Central memory CD4-positive, alpha-beta T cell (primary cell): ENCODE measurements at regions not wholly inside any gene's neighbourhood (a gene's known extent, or its start where the extent isn't known, plus 50 kb on each side); places are given as distances from the start of the nearest gene placed in this dataset.
"Not testable (repeated sequence)": the region's sequence is repeated elsewhere in the genome, so short reads cannot be mapped to it uniquely, and the experiment has no call there.

ENCODE experiments used
- DNase-seq: peaks from one replicate; pipeline ENCODE4 v3.0.0; 2022

DNA sequence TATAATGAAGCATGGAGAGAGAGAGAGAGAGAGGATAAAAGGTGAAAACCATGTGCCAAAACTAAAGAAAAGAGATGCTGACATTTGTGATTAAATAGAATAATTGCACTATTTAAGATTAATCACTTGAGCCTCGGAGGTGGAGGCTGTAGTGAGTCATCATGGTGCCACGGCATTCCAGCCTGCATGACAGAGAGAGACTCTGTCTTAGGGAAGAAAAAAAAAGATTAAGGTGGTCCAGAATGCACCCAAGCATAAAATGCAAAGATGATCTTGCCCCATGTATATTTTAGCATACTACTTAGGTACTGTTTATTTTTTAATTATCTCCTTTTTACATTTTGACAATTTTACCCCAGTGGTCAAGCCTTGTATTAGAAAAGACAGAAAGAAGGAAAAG is 742.5 kb downstream of the SPATA31A1 start:
- DNase-seq = not testable (repeated sequence)

DNA sequence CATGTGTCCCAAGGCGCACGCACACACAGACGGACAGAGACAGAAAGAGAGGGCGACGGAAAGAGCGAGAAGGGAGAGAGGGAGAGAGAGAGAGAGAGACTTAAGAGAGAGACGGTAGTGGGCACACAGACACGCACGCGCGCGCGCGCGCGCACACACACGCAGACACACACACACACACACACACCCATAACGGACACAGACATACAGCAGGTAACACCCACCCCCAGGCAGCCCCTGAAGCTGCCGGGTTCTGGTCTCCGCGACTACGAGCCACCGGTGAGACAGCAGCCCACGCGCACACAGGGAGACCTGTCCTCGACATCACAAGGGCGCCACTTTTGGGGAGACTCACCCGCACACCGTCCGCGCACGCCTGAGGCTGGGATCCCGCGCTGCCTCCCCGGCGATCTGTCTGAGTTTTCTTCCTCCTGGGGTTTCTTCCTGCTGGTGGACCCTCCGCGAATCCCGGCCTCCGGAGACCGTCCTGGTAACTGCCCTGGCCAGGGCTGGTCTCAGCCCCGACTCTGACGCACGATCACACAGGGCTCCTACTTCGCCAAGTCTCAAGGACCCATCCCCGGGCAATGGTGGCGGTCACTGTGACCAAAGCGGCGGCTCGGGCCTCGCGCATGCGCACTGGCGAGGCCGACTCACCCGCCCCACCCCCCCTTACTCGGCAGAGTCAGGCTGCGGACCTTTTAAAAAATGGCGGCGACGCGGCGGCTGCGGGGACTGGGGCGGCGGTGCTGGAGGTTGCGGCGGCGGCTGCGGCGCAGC is 750.7 kb downstream of the SPATA31A1 start:
- DNase-seq = peak; percentile 12

DNA sequence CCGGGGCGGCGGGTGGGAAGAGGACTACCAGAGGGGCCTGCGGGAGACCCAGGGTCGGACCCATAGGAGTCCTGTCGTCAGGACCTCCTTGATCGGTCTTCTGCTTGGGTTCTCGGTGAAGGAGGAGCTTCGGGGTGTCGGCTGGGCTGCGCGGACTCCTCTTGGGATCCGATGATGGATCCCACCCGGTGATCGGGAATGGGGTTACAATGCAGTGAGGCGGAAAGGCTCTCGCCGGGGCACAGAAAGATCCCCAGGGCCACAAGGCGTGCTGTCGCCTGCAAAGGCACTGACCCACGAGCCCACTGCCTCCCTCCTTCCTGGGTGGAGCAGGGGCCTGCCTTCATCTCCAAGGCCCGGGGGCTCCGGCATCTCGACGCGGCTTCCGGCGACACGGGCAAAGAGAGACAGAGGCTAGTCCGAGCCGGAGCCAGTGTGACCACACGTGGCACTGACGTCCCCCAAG is 751.3 kb downstream of the SPATA31A1 start:
- not testable (repeated sequence) for DNase-seq

DNA sequence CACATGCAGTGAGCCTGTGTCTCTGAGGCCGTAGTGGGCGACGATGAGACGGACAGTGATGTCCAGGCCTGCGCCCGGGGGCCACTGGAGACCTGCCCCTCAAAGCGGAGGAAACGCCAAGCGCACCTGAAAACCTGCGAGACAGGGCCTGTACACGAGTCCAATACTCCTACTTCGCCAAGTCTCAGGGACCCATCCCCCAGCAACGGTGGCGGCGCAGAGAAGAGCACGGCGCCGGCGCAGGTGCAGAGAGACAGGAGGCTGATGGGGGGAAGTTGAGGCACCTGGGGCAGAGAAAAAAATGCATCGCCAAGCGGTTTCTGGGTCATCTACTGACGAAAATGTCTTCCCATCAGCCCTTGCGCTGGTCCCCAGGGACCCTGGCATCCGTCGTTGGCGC is 751.8 kb downstream of the SPATA31A1 start:
- DNase-seq = not testable (repeated sequence)

DNA sequence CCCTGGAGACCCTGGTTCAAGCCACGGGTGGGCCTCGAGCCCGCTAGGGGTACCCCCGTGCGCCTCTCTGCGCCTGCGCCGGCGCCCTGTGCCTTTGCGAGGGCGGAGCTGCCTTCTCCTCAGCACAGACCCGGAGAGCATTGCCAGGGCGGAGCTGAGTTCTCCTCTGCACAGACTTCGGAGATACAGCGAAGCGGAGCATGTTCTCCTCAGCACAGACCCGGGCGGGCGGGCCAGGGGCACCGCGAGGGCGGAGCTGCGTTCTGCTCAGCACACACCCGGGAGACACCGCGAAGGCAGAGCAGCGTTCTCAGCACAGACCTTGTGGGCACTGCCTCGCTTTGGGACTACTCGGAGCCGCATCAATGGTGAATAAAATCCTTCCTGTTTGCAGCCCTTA is 753.0 kb downstream of the SPATA31A1 start:
- peak; percentile 12 for DNase-seq

DNA sequence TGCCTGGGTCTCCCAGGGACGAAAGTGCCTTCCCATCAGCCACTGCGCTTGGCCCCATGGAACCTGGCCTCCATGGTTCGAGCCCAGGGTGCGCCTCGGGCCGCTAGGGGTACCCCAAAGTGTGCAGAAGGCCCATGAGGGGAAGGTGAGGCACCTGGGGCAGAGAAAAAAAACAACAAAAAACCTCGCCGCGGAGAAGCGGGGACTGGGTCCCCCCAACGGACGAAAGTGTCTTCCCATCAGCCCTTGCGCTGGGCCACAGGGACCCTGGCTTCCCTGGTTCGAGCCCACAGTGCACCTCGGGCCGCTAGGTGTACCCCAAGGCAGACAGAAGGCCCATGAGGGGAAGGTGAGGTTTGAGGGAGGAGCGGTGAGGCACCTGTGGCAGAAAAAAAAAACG is 755.3 kb downstream of the SPATA31A1 start:
- not testable (repeated sequence) for DNase-seq

DNA sequence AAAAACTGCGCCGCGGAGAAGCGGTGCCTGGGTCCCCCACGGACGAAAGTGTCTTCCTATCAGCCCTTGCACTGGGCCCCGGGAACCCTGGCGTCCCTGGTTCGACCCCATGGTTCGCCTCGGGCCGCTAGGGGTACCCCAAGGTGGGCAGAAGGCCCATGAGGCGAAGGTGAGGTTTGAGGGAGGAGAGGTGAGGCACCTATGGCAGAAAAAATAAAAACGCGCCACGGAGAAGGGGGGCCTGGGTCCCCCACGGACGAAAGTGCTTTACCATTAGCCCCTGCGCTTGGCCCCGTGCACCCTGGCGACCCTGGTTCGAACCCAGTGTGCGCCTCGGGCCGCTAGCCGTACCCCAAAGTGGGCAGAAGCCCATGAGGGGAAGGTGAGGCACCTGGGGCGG is 756.1 kb downstream of the SPATA31A1 start:
- DNase-seq = not testable (repeated sequence)

DNA sequence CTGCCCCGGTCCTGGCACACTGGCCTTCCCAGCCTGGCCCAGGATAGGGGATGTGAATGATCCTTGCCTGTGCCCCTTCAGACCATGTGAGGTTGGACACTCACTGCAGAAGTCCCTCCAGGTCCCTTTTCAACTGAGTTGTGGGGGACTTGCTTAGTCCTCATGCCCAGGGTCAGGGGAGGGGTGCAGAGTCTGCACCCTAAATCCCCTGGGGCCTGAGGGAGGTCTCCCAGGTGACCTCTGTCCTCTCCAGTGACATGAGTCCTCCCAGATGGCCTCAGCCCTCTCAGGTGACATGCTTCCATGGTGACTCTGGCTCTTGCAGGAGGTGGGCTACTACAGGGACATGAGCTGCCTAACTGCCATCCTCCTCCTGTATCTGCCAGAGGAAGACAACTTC is 775.1 kb downstream of the SPATA31A1 start:
- not testable (repeated sequence) for DNase-seq

DNA sequence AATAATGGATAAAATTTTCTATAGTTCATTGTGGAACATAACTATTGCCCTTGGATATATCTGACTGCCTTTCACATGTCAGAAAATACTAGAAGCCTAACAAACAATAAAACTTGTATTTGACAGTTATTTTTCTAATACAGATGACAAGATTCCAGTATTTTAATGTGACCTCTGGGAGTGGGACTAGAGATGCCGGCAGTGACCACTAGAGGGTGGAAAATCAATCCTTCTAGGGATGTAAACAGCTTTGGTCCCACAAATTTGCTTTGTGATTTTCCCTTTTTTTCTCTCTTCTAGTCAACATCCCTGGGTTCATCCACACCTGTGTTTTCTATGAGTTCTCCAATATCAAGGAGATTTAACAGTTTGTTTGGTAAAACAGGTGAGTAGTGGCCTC is 813.7 kb downstream of the SPATA31A1 start:
- not testable (repeated sequence) for DNase-seq

DNA sequence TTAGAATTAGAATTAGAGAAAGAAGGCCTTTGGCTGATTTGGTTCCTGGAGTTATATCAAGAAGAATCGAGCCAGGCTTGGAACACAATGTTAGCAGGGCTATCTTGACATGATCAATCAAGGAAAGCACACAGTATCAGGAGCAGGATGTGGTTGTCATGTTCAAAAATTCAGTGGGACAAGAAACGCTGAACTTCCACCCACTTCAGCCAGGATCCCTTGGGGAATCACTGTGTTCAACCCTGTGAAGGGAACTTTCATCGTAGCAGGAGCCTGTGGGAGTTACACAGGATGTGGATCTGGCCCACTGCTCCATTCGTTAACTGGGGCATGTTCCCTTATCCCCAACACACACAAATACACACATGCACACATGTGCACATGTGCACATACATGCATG is 817.8 kb downstream of the SPATA31A1 start:
- not testable (repeated sequence) for DNase-seq

DNA sequence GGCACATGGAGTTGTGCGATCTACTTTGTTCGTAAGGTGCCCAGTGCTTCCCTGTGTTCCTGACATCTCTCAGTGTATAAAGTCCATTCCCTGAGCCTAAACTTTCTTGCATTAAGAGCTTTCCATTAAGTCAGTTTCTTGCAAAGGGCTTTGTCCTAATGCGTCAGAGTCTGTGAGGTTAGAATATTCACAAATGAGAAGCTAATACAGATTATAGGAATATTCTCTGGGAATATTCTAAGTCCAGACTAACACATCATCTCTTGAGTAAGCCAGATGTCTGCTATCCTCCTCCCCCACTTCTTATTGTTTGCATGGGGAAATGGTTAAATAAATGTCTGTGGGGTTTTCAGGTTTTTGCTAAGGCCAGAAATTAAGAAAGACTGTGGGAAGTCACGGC is 818.6 kb downstream of the SPATA31A1 start:
- not testable (repeated sequence) for DNase-seq

DNA sequence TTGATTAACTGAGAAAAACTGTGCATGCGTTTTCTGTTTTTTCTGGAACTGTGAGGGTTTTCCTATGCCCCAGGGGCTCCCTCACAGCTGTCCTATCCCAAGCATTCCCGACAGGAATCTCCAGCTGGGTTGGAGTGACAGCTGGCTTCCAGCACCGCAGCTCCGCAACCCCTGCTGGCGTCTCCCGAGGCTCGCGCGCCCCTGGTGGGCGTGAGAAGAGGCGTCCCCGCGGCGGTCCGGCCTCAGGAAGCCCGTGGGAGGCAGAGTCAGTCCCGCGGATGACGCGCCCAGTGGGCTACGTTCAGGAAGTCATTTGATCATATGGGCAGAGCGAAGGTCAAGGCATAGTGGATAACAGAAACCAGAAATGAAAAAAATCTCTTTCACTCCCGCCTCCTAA is 821.9 kb downstream of the SPATA31A1 start:
- not testable (repeated sequence) for DNase-seq

DNA sequence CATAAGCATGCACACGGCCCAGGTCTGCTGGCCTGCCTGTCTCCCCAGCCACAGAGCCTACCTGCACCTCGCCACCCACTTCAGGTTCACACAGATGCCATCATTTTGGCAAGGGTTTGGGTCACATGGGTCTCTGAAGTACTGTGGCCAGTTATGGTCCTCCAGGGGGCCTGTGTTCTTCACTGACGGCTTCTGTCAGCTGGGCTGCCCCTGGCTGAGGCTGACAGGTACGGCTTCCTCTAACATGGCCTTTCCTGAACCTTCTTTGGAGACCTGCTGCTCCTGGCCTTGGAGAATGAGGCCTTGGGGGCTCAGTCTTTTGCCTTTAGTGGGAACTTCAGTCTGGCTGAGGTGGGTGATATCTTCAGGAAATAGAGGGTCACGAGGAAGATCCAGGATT is 835.9 kb downstream of the SPATA31A1 start:
- DNase-seq = not testable (repeated sequence)

DNA sequence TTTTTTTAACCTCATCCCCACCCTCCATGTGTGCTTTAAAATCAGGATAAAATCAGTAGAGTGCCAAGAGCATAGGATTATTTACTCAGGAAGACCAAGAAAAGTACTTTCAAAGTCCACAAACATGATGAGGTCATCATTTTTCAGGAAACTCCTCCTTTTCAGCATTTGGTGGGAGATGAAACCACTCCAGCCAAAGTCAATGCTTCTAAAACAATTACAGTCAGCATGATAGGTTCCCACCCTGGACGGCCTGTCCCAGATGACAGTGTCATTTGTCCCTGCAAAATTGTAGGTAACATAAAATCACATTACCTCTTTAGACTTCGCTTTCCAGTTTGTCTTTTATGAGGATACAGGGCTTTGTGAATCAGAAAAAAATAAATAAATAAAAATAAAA is 836.7 kb downstream of the SPATA31A1 start:
- not testable (repeated sequence) for DNase-seq

DNA sequence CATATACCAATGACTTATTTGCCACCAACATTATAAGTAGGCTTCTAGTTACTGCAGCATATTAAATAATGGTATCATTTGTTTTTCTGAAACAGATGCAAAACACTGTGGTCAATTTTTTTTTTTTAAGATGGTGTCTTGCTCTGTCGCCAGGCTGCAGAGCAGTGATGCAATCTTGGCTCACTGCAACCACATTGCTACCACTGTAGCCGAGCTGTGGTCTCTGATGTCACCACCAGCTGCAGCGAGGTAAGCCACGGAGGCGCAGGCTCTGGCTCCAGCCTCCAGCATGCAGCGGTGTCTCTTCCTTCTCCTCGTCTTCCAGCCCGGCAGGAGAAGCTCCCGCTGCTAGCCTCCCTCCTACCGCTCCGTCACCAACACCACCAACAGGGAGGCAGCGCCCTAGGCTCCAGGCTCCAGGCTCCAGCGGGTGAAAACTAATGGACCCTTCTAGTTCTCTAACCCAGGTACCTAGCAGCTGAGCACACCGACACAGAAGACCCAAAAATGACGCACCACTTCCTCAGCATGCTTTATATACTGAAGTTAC is 840.8 kb downstream of the SPATA31A1 start:
- DNase-seq = not testable (repeated sequence)

DNA sequence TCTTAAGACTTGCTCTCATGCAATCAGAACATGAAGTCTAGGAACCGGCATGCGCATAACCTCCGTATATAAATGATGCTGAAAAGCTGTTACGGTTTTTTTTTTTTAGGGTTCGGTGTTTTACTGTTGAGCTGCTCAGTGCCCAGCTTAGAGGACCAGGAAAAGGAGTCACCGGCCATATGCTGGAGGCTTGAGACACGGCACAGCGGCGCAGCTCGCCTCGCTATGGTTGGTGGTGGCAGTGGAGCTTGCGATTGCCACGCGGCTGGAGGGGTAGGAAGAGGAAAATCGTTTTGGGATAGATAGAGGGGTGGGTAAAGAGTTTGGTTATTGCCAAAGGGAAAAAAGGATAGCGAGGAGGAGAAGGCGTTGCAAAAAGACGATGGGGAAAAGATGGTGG is 841.3 kb downstream of the SPATA31A1 start:
- not testable (repeated sequence) for DNase-seq

DNA sequence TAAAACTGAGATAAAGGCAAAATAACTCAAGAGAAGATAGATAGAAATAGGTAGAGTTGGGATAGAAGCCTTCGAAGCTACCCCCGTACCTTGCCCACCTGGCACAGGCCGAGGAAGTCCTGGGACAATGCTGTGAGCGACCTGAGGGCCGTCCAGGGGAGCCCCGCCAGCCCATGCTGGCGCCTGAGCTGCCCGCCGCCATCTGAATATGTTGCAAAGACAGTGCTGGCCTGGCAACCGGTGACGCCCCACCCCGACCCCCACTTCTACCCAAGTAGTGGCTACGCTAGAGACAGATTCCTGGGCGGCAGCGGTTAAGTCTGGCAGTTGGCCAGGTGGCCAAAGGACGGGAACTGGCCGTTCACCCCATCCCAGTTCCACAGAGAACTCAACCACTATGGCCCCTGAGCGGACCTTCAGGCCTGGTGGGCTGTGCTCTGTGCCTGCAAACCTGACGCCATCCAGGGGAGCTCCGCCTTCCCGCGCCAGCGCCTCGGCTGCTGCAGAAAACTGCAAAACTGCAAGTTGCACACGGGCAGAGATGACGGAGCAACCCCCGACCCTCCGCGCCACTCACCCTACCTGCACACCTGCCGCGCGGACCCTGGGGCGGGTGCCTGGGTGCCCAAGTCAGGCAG is 866.2 kb downstream of the SPATA31A1 start:
- DNase-seq = not testable (repeated sequence)

DNA sequence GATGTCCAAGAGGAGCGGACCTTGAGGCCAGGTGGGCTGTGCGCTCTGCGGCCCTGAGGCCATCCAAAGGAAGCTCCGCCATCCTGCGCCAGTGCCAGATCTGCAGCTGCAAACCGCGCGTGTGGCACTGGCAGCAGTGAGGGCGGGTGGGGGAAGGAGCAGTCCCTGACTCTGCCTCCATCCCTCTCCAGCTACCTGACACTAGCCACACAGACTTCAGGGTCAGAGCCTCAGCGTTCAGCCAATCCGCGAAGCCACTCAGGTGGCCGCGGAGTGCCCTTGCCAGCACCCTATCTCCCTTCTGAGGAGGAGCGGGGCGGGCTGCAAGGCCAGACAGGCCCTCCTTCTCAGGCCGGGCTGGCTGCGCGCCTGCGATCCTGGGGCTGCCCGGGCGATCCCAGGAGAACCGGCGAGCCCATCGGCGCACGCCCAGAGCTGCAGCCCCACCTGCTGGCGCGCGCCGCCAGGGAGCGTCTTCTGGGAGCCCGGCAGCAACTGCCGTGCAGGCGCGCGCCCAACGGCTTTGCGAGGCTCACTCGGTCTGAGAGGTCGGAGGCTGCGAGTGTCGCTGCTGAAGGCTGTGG is 867.2 kb downstream of the SPATA31A1 start:
- not testable (repeated sequence) for DNase-seq

DNA sequence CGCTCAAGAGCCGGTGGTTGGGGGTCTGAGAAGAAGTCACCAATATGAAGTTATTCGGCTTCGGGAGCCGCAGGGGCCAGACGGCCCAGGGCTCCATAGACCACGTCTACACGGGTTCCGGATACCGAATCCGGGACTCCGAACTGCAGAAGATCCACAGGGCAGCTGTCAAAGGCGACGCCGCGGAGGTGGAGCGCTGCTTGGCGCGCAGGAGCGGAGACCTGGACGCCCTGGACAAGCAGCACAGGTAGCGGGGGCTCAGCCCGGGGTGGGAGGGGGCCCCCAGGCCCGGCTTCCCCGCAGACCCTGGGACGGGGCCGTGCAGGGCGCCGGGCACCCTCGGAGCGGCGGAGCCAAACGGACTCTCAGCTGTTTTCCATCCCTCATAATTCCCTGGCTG is 867.9 kb downstream of the SPATA31A1 start:
- not testable (repeated sequence) for DNase-seq
